Islet of Langerhans (tissue), 1 donor: ENCODE measurements at regions not wholly inside any gene's neighbourhood (a gene's known extent, or its start where the extent isn't known, plus 50 kb on each side); places are given as distances from the start of the nearest gene placed in this dataset.

Experiments used
- FAIRE-seq: peaks from one replicate; lab custom pipeline; 2011; peaks lifted over from hg19 to GRCh38; lab: Jason Lieb, UNC

GRCh38 chr6:104207635-104208034 is 652.1 kb downstream of the HACE1 start:
- no peak for FAIRE-seq

GRCh38 chr6:104201557-104201956 is 658.2 kb downstream of the HACE1 start:
- FAIRE-seq, result no peak

GRCh38 chr6:104187616-104188015 is 672.1 kb downstream of the HACE1 start:
- no peak for FAIRE-seq

- FAIRE-seq, result no peak
Observed at GRCh38 chr6:104186831-104187230, 672.9 kb downstream of the HACE1 start.

- FAIRE-seq, result no peak
Observed at GRCh38 chr6:104183816-104184435, 675.8 kb downstream of the HACE1 start.

- no peak for FAIRE-seq
Observed at GRCh38 chr6:104182811-104183210, 676.9 kb downstream of the HACE1 start.

GRCh38 chr6:104173668-104174067 is 686.1 kb downstream of the HACE1 start:
- FAIRE-seq, result no peak

GRCh38 chr6:104170401-104170800 is 689.3 kb downstream of the HACE1 start:
- no peak for FAIRE-seq

- FAIRE-seq, result no peak
Observed at GRCh38 chr6:104166055-104166668, 693.6 kb downstream of the HACE1 start.

GRCh38 chr6:104162036-104162669 is 697.6 kb downstream of the HACE1 start:
- FAIRE-seq, result no peak

- FAIRE-seq, result no peak
Observed at GRCh38 chr6:104159045-104159618, 700.6 kb downstream of the HACE1 start.

GRCh38 chr6:104143757-104144156 is 716.0 kb downstream of the HACE1 start:
- FAIRE-seq, result no peak

GRCh38 chr6:104134876-104135275 is 724.8 kb downstream of the HACE1 start:
- FAIRE-seq, result no peak

- FAIRE-seq, result no peak
Observed at GRCh38 chr6:104130343-104130742, 729.4 kb downstream of the HACE1 start.

- FAIRE-seq, result no peak
Observed at GRCh38 chr6:104126315-104127005, 733.3 kb downstream of the HACE1 start.

- FAIRE-seq, result no peak
Observed at GRCh38 chr6:104123227-104123626, 736.5 kb downstream of the HACE1 start.

GRCh38 chr6:104118274-104118673 is 741.4 kb downstream of the HACE1 start:
- no peak for FAIRE-seq

- no peak for FAIRE-seq
Observed at GRCh38 chr6:104109806-104110205, 749.9 kb downstream of the HACE1 start.

GRCh38 chr6:104108634-104109033 is 751.1 kb downstream of the HACE1 start:
- FAIRE-seq, result no peak

- no peak for FAIRE-seq
Observed at GRCh38 chr6:104095661-104096416, 763.9 kb downstream of the HACE1 start.

GRCh38 chr6:104087765-104088164 is 772.0 kb downstream of the HACE1 start:
- no peak for FAIRE-seq

- FAIRE-seq, result no peak
Observed at GRCh38 chr6:104068281-104068680, 791.4 kb downstream of the HACE1 start.
